Globus pallidus (tissue), 1 donor: ENCODE measurements at regions not wholly inside any gene's neighbourhood (a gene's known extent, or its start where the extent isn't known, plus 50 kb on each side); places are given as distances from the start of the nearest gene placed in this dataset.

Experiments used
- DNase-seq: peaks from one replicate; pipeline ENCODE4 v3.0.0-alpha.2; 2015; ENCODE audit warnings: low spot score

- no peak for DNase-seq
Observed at GRCh38 chr7:121449735-121450240, 53.7 kb upstream of the FAM3C start.

GRCh38 chr7:121449329-121449728 is 53.2 kb upstream of the FAM3C start:
- no peak for DNase-seq

DNA sequence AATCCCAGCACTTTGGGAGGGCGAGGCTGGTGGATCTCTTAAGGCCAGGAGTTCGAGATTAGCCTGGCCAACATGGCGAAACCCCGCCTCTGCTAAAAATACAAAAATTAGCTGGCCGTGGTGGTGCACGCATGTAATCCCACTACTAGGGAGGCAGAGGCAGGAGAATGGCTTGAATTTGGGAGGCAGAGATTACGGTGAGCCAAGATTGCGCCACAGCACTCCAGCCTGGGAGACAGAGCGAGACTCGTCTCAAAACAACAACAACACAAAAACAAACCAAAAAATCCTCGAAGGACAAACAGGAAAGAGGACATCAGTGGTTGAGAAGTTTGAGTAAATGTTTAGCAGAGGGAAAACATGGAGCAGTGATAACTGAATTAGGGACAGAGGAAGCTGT is 52.3 kb upstream of the FAM3C start:
- no peak for DNase-seq

DNA sequence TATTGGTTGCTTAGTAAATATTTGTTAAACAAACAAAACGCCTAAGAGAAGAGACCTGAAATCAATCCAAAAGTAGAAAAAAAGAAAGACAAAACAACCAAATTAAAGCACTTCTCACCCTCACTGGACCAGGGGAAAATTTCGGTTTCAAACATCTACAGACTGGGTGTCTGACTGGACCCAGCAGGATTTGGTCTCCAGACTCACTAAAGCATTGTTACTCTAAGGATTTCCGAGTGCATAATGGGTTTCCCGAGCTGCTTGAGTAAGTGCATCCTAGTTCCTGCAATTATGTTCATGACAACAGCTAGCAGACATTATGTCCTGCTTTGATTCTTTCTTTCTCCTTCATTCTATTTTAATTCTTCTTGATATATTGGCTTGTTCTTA is 51.8 kb upstream of the FAM3C start:
- no peak for DNase-seq

- no peak for DNase-seq
Observed at GRCh38 chr7:121447243-121447910, 51.3 kb upstream of the FAM3C start.

DNA sequence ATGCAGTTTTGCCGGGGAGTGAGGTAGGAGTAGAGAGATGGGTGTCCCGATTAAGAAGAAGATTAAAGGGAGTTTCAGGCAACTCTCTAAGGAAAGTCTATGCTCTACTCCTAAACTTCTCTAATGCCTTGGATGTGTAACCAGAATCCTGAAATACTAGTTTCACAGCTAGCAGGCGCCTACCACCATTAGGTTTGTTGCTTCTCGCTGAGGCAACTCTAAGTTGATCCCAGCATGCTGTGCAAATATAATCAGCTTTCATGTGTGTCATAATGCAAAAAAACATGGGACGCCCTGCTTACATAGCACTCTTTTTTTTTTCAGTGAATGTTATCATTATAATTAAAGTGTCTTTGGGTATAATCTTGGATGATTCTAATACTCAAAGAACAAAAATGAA is 50.4 kb upstream of the FAM3C start:
- no peak for DNase-seq
